Activated CD8-positive, alpha-beta T cell treated with anti-CD3 and anti-CD28 coated beads for 36 hours (primary cell): ENCODE measurements at regions not wholly inside any gene's neighbourhood (a gene's known extent, or its start where the extent isn't known, plus 50 kb on each side); places are given as distances from the start of the nearest gene placed in this dataset.

ENCODE experiments used
- ATAC-seq: fragments of 200-7000 bp; cut with Tn5 transposase; one replicate; pipeline ENCODE4 v1.10.0; 2021; ENCODE audit warnings: mild to moderate bottlenecking, moderate library complexity
- CTCF ChIA-PET: fragments of 350-600 bp; sonication (Branson Sonifier 250); formaldehyde crosslinking; loops from one replicate; lab custom pipeline; 2021; ENCODE audit warnings: antibody characterized with exemption; lab: Charles Lee
- POLR2A ChIA-PET: fragments of 350-600 bp; sonication (Branson Sonifier 250); formaldehyde crosslinking; loops from one replicate; lab custom pipeline; 2021; ENCODE audit warnings: antibody characterized with exemption; lab: Charles Lee
- DNase-seq: peaks from one replicate; pipeline ENCODE4 v3.0.0-alpha.2; 2020
- H3K27ac Mint-ChIP-seq: one replicate; pipeline ENCODE4 v1.8.0; 2021; ENCODE audit warnings: mild to moderate bottlenecking, mixed read lengths
- H3K27me3 Mint-ChIP-seq: one replicate; pipeline ENCODE4 v1.8.0; 2021; ENCODE audit warnings: mixed read lengths
- H3K36me3 Mint-ChIP-seq: one replicate; pipeline ENCODE4 v1.8.0; 2021; ENCODE audit warnings: low read depth, mixed read lengths
- H3K4me1 Mint-ChIP-seq: one replicate; pipeline ENCODE4 v1.8.0; 2021; ENCODE audit warnings: low read depth, mixed read lengths
- H3K4me3 Mint-ChIP-seq: one replicate; pipeline ENCODE4 v1.8.0; 2021; ENCODE audit warnings: mild to moderate bottlenecking, moderate library complexity, mixed read lengths
- H3K9me3 Mint-ChIP-seq: one replicate; pipeline ENCODE4 v1.8.0; 2021; ENCODE audit warnings: mixed read lengths
- CTCF ChIP-seq: fragments of 200-600 bp; IDR thresholded peaks from one replicate; pipeline ENCODE4 v1.8.0; 2022; ENCODE audit warnings: antibody characterized with exemption, mild to moderate bottlenecking
- intact Hi-C: fragments of 100-400 bp; cut with micrococcal nuclease; formaldehyde crosslinking; loops from one replicate; pipeline ENCODE4 v1.10.0; 2022

- H3K9me3 Mint-ChIP-seq: no peaks in the 10 kb centered on the region
- H3K36me3 Mint-ChIP-seq: no peaks in the 10 kb centered on the region
- H3K27ac Mint-ChIP-seq: no peak overlapping the region
- ATAC-seq (no peak), DNase-seq (no peak)
- H3K4me3 Mint-ChIP-seq: no peak overlapping the region
- no peaks in the 10 kb centered on the region for H3K27me3 Mint-ChIP-seq
- POLR2A ChIA-PET: no interaction called here
- intact Hi-C loops: no loop called here
- no peak for TF ChIP-seq CTCF
- no peaks in the 10 kb centered on the region for H3K4me1 Mint-ChIP-seq
- CTCF ChIA-PET: no interaction called here
These were observed 81.2 kb upstream of the ATXN7L3B start for GRCh38 chr12:74456431-74456830.

- TF ChIP-seq CTCF: no peak
- Mint-ChIP-seq H3K4me3 (no peak overlapping the region), H3K9me3 (no peaks in the 10 kb centered on the region), H3K27ac (no peak overlapping the region), H3K36me3 (no peaks in the 10 kb centered on the region), H3K4me1 (no peaks in the 10 kb centered on the region), H3K27me3 (peaks cover 4% of the 10 kb centered on the region)
- intact Hi-C loops: no loop called here
- ATAC-seq: no peak
- POLR2A ChIA-PET: interaction anchor here (0.8 kb wide), 1 partner anchor 9 kb away, joined by 3 read pairs; no protein-coding TSS in a partner anchor
- CTCF ChIA-PET: no interaction called here
- DNase-seq: no peak
These were observed 69.2 kb upstream of the ATXN7L3B start for GRCh38 chr12:74468401-74468800.

- ChIA-PET POLR2A (no interaction called here), CTCF (no interaction called here)
- Mint-ChIP-seq H3K9me3 (no peaks in the 10 kb centered on the region), H3K27ac (no peak overlapping the region), H3K4me1 (no peaks in the 10 kb centered on the region), H3K36me3 (no peaks in the 10 kb centered on the region), H3K4me3 (no peak overlapping the region), H3K27me3 (no peaks in the 10 kb centered on the region)
- DNase-seq: no peak
- intact Hi-C loops: no loop called here
- TF ChIP-seq CTCF: no peak
- no peak for ATAC-seq
These were observed 61.4 kb upstream of the ATXN7L3B start for GRCh38 chr12:74476234-74476633.

- no peak overlapping the region for H3K27ac Mint-ChIP-seq
- no peak for TF ChIP-seq CTCF
- no peaks in the 10 kb centered on the region for H3K27me3 Mint-ChIP-seq
- ChIA-PET CTCF (no interaction called here), POLR2A (no interaction called here)
- DNase-seq: no peak
- intact Hi-C loops: no loop called here
- no peaks in the 10 kb centered on the region for H3K4me1 Mint-ChIP-seq
- no peak for ATAC-seq
- H3K36me3 Mint-ChIP-seq: no peaks in the 10 kb centered on the region
- no peaks in the 10 kb centered on the region for H3K9me3 Mint-ChIP-seq
- no peak overlapping the region for H3K4me3 Mint-ChIP-seq
These were observed 56.6 kb upstream of the ATXN7L3B start for GRCh38 chr12:74481078-74481477.

- intact Hi-C loops: no loop called here
- CTCF ChIA-PET: no interaction called here
- Mint-ChIP-seq H3K27me3 (no peaks in the 10 kb centered on the region), H3K4me1 (no peaks in the 10 kb centered on the region), H3K27ac (no peak overlapping the region), H3K36me3 (no peaks in the 10 kb centered on the region), H3K4me3 (no peak overlapping the region), H3K9me3 (no peaks in the 10 kb centered on the region)
- POLR2A ChIA-PET: no interaction called here
- no peak for ATAC-seq
- TF ChIP-seq CTCF: no peak
- no peak for DNase-seq
These were observed 55.5 kb upstream of the ATXN7L3B start for GRCh38 chr12:74482115-74482514.
